ENCODE measurements at regions not wholly inside any gene's neighbourhood (a gene's known extent, or its start where the extent isn't known, plus 50 kb on each side); places are given as distances from the start of the nearest gene placed in this dataset.

- Histone ChIP-seq H3K27ac (ENCODE audit: low read length) (no peak overlapping the region), H3K9me3 (ENCODE audit: control insufficient read depth, insufficient read depth, low read depth, low read length) (no peaks in the 10 kb centered on the region; the same call in 1 of the 2 replicates), H3K4me3 (ENCODE audit: low read depth in 2 of 2, low read length in 2 of 2) (no peak overlapping the region), H3K36me3 (ENCODE audit: control insufficient read depth, insufficient read depth, low read length) (no peaks in the 10 kb centered on the region), H3K27me3 (ENCODE audit: control insufficient read depth, insufficient read depth, low read length) (no peaks in the 10 kb centered on the region), H3K4me1 (ENCODE audit: control insufficient read depth, insufficient read depth, low read length) (no peaks in the 10 kb centered on the region)
- TF ChIP-seq POLR2AphosphoS5 (IDR thresholded peaks at IDR 0.05; ENCODE audit: low read depth, low read length), result no peak
- no peak for TF ChIP-seq REST (IDR thresholded peaks at IDR 0.05; ENCODE audit: insufficient read depth in 1 of 2, low read depth in 2 of 2, low read length in 1 of 2)
- TF ChIP-seq SIN3A (IDR thresholded peaks at IDR 0.05; ENCODE audit: borderline replicate concordance, insufficient read depth, low read depth, low read length), result no peak
- no peak for TF ChIP-seq TCF7L2 (IDR thresholded peaks at IDR 0.05; ENCODE audit: low read depth, low read length)
- no peak for TF ChIP-seq CTCF (IDR thresholded peaks at IDR 0.05)
- ChIA-PET CTCF (no interaction called here), POLR2A (no interaction called here)
- BruUV-seq (replicated peaks), result no TSS peak
- DNase-seq (ENCODE audit: low read depth, low spot score) (no peak), ATAC-seq (no peak)
- intact Hi-C loops (cut with micrococcal nuclease; ENCODE audit: unreplicated experiment), result no loop called here
- in situ Hi-C loops (cut with HindIII; ENCODE audit: low pct_unique_long_range_greater_than_20kb, low sequenced_read_pairs), result no loop called here
Observed at GRCh38 chr2:139124271-139124670, 344.1 kb upstream of the NXPH2 start.

- H3K27ac ChIP-seq (ENCODE audit: low read length), result no peak overlapping the region
- H3K4me3 ChIP-seq (ENCODE audit: low read depth in 2 of 2, low read length in 2 of 2), result no peak overlapping the region
- DNase-seq (ENCODE audit: low read depth, low spot score) (no peak), ATAC-seq (no peak)
- in situ Hi-C loops (cut with HindIII; ENCODE audit: low pct_unique_long_range_greater_than_20kb, low sequenced_read_pairs) (no loop called here), intact Hi-C loops (cut with micrococcal nuclease; ENCODE audit: unreplicated experiment) (no loop called here)
- TF ChIP-seq POLR2AphosphoS5 (IDR thresholded peaks at IDR 0.05; ENCODE audit: low read depth, low read length), result no peak
- no peak for TF ChIP-seq REST (IDR thresholded peaks at IDR 0.05; ENCODE audit: insufficient read depth in 1 of 2, low read depth in 2 of 2, low read length in 1 of 2)
- TF ChIP-seq SIN3A (IDR thresholded peaks at IDR 0.05; ENCODE audit: borderline replicate concordance, insufficient read depth, low read depth, low read length), result no peak
- no peak for TF ChIP-seq TCF7L2 (IDR thresholded peaks at IDR 0.05; ENCODE audit: low read depth, low read length)
- no peak for TF ChIP-seq CTCF (IDR thresholded peaks at IDR 0.05)
- BruUV-seq (replicated peaks), result no TSS peak
- H3K4me1 ChIP-seq (ENCODE audit: control insufficient read depth, insufficient read depth, low read length), result no peaks in the 10 kb centered on the region
- no peaks in the 10 kb centered on the region for H3K36me3 ChIP-seq (ENCODE audit: control insufficient read depth, insufficient read depth, low read length)
- H3K27me3 ChIP-seq (ENCODE audit: control insufficient read depth, insufficient read depth, low read length), result no peaks in the 10 kb centered on the region
- no peaks in the 10 kb centered on the region; the same call in 1 of the 2 replicates for H3K9me3 ChIP-seq (ENCODE audit: control insufficient read depth, insufficient read depth, low read depth, low read length)
- POLR2A ChIA-PET, result no interaction called here
- CTCF ChIA-PET, result no interaction called here
Observed at GRCh38 chr2:139123795-139124194, 343.6 kb upstream of the NXPH2 start.
